Left forelimb (tissue), 1 donor: ENCODE measurements at regions not wholly inside any gene's neighbourhood (a gene's known extent, or its start where the extent isn't known, plus 50 kb on each side); places are given as distances from the start of the nearest gene placed in this dataset.

Experiments
- DNase-seq: peaks from one replicate; pipeline ENCODE4 v3.0.0-alpha.2; 2018; ENCODE audit warnings: low spot score

DNA sequence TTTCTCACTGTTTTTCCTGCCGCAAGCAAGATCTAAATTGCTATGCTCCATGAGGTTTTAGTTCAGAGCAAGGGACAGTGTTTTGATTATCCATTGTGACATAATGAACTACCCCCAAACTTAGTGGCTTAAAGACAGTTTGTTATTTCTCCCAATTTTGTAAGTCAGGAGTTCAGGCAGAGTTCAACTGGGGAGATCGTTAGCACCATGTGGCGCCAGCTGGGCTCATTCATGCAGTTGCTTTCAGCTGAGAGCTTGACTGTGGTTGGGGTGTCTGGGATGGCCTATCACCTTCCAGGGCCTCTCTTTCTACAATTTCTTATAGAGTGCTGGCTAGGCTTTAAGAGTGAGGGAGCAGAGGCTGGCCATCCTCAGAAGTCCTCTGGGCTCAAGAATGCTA is 382.9 kb upstream of the CELF4 start:
- DNase-seq, result no peak

DNA sequence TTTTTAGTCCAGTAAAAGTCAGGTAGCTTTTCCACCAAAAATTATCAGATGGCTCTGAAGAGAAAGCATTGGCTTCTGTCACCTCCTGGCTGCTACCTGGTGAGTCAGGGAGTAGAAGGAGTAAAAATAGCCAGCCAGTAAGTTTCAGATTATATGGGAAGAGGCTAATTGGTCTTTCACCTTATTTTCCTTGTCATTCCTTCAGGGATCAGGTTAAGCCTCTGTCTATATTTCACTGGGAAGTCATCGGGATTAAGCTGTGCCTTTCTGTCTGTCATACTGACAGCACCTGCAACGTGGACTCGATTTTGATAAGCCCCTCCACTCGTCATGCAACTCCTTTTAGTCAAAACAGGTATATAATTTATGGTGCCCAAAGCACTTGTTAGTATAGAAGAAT is 380.7 kb upstream of the CELF4 start:
- DNase-seq, result no peak

DNA sequence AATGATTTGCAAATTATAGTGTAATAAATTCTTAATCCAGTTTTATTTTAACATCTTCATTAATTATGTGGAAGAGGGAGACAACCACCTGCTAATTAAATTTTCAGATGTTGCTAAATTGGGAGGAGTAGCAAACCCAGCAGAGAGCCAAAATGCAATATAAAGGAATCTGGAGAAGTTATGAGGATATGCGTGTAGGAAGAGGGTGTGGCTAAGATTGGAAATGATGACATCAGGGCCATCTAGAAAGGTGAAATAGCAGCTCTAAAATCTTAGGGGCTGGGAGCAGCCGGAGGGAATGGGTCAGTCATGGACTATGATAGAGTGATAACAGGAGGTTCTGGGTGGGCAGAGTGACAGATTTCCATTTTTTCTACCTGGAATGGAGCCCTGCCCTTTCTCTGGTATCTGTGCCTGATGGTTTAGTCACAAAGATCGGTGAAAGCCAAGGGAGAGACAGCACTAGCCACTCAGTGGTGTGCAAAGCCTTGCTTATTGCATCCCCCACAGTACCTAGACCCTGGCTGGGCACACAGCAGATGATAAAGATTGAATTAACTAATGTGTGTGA is 379.2 kb upstream of the CELF4 start:
- DNase-seq, result no peak

DNA sequence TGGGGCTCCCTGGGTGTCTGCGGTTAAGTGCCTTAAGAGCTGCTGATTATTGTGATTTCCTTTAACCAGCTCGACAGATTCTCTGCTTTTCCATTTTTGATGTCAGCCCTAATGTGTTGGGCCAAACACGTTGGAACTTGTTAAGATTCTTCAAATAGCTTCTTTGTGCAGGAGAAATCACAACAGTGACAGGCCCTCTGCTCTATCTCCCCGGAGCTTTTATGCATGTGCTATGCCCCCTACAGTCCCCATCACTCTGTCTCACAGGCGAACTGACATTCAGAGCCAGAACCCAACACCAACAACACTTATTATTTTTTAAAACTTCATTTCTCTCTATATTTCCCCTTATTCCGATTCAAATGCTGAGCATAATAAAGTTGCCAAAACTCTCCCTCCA is 371.7 kb upstream of the CELF4 start:
- DNase-seq, result no peak

- DNase-seq, result no peak
Measured at GRCh38 chr18:37935086-37935485, 369.5 kb upstream of the CELF4 start.

DNA sequence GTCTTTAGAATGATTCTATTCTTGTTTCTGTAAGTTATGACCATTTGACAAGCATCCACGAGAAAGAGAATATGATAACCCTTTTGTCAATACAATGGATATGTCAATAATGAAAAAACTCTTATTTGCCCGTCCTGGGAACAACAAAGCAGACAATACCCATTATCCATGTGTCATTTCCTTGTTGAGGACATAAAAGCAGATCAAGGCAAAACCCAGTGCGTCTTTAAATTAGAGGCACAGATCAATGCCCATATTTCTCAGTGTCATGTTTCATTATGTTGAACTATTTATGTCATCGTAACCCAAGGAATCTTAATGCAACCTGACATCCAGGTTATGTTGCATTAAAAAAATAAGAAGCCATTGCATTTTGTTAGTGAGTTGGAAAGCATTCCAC is 365.0 kb upstream of the CELF4 start:
- DNase-seq, result no peak

- DNase-seq, result no peak
Measured at GRCh38 chr18:37922162-37922561, 356.6 kb upstream of the CELF4 start.

- no peak for DNase-seq
Measured at GRCh38 chr18:37920865-37921264, 355.3 kb upstream of the CELF4 start.

DNA sequence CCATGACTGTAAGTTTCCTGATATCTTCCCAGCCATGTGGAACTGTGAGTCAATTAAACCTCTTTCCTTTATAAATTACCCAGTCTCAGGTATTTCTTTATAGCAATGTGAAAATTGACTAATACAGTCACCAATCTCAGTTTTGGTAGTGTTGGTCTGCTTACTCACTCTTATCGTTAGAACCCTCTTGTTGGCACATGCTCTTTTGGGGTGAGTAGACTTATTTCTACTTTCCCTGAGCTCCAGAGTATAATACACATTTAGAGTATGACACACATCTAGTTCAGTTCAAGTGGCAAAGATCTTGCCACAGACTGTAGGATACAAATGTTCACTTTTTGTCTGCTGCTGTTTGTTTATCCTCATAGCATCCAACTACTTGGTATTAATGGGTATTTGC is 347.5 kb upstream of the CELF4 start:
- DNase-seq, result no peak

DNA sequence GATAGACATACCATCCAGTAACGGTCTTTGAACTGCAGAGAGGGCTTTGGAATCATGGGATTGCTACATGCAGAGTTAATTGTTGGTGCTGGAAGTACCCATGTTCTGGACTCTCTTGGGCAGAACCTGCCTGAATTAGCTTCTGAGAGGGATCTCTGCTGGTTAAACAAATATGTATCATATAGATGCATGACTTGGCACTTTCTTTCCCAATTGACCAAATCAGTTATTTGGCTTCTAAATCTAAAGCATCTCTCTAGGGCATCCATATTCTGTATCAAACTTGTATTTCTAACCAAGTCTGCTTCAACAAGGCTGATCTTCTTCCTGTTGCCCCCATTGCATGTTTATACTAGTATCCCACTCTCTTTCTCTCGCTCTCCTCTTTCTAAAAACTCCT is 336.7 kb upstream of the CELF4 start:
- DNase-seq, result no peak

DNA sequence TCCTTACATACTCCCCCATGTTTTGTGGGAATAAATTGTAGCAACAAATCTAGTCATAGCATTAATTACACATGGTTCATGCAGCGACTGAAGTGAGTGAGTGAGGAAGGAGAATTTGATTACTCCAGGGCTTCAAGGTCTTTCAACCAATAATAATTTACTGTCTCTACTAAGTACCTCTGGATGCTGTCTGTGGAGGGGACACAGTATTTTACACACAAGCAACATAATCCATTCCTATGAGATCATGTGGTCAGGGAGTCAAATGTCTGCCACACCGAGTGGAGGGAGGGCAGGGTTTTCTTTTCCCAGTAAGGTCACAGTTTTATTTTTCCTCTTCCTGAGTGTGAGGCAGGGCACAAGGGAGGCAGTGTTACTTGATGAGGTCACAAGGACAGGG is 334.7 kb upstream of the CELF4 start:
- no peak for DNase-seq

- no peak for DNase-seq
Measured at GRCh38 chr18:37889963-37890362, 324.4 kb upstream of the CELF4 start.

DNA sequence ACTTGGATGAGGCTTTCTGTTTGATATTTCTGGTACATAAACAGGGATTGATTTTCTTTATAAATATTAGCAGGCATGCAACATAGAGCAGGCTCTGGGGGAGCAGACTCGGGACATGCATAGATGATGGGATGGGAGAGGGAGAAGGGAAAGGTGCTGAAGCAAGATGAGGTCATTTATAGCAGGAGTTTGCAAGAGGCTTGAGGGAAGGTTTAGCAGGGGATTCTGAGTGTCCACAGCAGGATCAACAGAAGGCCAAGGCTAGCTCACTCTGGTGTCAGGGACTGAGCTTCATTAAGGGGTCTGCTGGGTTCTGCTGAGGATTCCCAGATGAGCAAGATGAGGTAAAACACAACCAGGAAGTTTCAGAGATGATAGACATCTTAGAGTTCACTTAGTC is 309.1 kb upstream of the CELF4 start:
- DNase-seq, result no peak

GRCh38 chr18:37873416-37873815 is 307.8 kb upstream of the CELF4 start:
- no peak for DNase-seq

DNA sequence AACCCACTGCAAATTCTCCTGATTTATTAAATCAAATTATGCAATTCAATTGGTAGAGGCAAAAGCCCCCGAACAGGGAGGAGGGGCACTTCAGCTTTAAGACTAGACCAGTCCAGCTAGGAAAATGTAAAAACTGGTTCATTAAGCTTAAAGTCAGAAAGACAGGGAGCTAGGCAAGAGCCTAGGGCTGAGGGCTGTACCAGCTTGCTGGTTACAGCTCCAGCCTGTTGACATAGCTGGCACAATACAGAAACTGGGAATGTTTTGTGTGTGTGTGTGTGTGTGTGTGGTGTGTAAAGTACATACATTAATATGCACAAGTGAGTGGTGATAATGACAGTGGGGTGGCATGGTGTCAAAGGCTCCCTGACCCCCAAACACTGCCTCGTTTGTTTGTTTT is 307.0 kb upstream of the CELF4 start:
- DNase-seq, result no peak

GRCh38 chr18:37871561-37871960 is 306.0 kb upstream of the CELF4 start:
- DNase-seq, result no peak

GRCh38 chr18:37869051-37869450 is 303.5 kb upstream of the CELF4 start:
- DNase-seq, result no peak

DNA sequence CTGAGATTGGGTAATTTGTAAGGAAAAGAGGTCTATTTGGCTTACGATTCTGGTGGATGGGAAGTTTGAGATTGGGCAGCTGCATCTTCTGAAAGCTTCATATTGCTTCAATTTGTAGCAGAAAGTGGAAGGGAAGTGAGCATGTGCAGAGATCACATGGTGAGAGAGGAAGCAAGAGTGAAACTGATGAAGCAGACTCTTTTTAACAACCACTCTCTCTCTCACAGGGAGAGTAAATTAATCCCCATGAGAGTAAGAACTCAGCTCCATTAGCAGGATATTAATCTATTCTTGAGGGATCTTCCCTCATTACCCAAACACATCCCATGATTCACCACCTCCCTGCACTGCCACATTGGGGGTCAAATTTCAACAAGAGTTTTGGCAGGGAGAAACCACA is 298.5 kb upstream of the CELF4 start:
- no peak for DNase-seq

- DNase-seq, result no peak
Measured at GRCh38 chr18:37861981-37862380, 296.4 kb upstream of the CELF4 start.

- no peak for DNase-seq
Measured at GRCh38 chr18:37854396-37854795, 288.8 kb upstream of the CELF4 start.

- no peak for DNase-seq
Measured at GRCh38 chr18:37853706-37854105, 288.1 kb upstream of the CELF4 start.

DNA sequence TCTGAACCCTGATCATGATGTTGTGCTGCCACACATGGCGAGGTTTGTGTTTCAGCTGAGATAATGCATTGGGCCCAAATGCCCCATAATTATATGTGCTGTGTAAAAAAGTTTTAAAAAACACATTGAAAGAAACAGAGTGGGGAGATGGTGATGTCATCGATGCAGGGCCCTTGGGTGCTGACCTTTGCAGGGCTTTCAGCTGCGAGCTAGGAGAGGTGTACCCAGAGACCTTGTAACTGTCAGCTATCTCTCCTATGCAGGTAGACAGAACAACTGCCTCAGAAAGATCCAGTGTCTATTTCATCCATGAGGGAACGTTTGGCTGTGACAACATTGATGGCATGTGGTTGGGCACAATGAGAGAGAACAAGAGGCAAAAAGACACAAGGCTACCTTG is 286.9 kb upstream of the CELF4 start:
- no peak for DNase-seq

DNA sequence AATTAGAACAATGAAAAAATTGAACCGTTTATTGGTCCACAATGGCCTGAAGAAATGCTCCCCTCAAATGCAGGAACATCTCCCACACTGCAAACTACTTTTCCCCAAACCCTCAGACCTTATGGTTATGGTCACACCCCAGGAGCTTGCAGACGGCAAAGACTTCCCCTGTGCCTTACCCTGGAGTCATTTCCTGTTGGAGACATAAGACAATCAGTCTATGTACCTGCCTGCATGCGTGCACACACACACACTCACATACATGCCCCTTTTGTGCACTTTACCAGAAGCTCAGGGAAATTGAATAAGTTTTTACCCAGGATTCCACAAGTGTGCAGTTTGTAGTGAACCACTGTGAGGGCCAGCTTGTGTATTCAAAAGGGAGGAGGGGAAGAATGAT is 281.9 kb upstream of the CELF4 start:
- DNase-seq, result no peak

GRCh38 chr18:37846996-37847395 is 281.4 kb upstream of the CELF4 start:
- no peak for DNase-seq

DNA sequence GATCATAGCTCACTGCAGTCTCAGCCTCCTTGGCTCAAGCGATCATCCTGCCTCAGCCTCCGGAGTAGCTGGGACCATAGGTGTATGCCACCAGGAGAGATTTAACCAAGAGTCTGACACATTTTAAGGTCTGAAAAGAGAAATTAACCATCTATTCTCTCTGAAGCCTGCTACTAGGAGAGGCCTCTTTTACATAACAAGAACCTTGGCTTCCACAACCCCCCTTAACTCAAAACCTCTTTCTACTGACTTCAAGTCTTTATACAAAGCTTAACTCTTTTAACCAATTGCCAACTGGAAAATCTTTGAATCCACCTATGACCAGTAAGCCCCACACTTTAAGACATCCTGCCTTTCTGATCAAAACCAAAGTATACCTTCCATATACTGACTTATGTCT is 279.9 kb upstream of the CELF4 start:
- DNase-seq, result no peak
